H9 (cell line): ENCODE measurements at regions not wholly inside any gene's neighbourhood (a gene's known extent, or its start where the extent isn't known, plus 50 kb on each side); places are given as distances from the start of the nearest gene placed in this dataset.
A peak's percentile ranks its signal among the peaks of the same experiment; 100 is the strongest.

Experiments
- DNase-seq: peaks from one replicate; pipeline ENCODE4 v3.0.0-alpha.2; 2017
- H2AFZ ChIP-seq: one replicate; pipeline ENCODE4 v1.6.1; 2013; ENCODE audit warnings: mild to moderate bottlenecking, low read length, control low read depth, moderate library complexity
- H2AK5ac ChIP-seq: 2 replicates; pipeline ENCODE4 v1.6.1; 2013; ENCODE audit warnings: low read length, control low read depth, mixed read lengths; ENCODE audit not compliant: insufficient read length
- H2BK120ac ChIP-seq: one replicate; pipeline ENCODE4 v1.6.1; 2013; ENCODE audit warnings: low read depth, mild to moderate bottlenecking, low read length, control low read depth, inconsistent platforms; ENCODE audit not compliant: poor library complexity, severe bottlenecking
- H2BK12ac ChIP-seq: 2 replicates; pipeline ENCODE4 v1.6.1; 2013; ENCODE audit warnings: low read length, control low read depth, mixed read lengths, low read depth; ENCODE audit not compliant: insufficient read length
- H2BK15ac ChIP-seq: 2 replicates; pipeline ENCODE4 v1.6.1; 2013; ENCODE audit warnings: low read depth, low read length, control low read depth
- H2BK20ac ChIP-seq: one replicate; pipeline ENCODE4 v1.6.1; 2013; ENCODE audit warnings: low read depth, mild to moderate bottlenecking, low read length, control low read depth, inconsistent platforms; ENCODE audit not compliant: poor library complexity, severe bottlenecking
- H2BK5ac ChIP-seq: 2 replicates; pipeline ENCODE4 v1.6.1; 2013; ENCODE audit warnings: low read length, control low read depth, mixed read lengths; ENCODE audit not compliant: insufficient read length
- H3K14ac ChIP-seq: 2 replicates; pipeline ENCODE4 v1.6.1; 2013; ENCODE audit warnings: low read length, control low read depth; ENCODE audit not compliant: insufficient read depth
- H3K18ac ChIP-seq: 2 replicates; pipeline ENCODE4 v1.6.1; 2013; ENCODE audit warnings: low read depth, mild to moderate bottlenecking, mixed read lengths, low read length, control low read depth; ENCODE audit not compliant: insufficient read length
- H3K23ac ChIP-seq: 2 replicates; pipeline ENCODE4 v1.6.1; 2013; ENCODE audit warnings: low read length, control low read depth, mixed read lengths, low read depth; ENCODE audit not compliant: insufficient read length
- H3K23me2 ChIP-seq: 2 replicates; pipeline ENCODE4 v1.6.1; 2013; ENCODE audit warnings: low read depth, mild to moderate bottlenecking, mixed read lengths, low read length, control low read depth; ENCODE audit not compliant: insufficient read length, poor library complexity, severe bottlenecking
- H3K27ac ChIP-seq: 2 replicates; pipeline ENCODE4 v1.5.1; 2013; ENCODE audit warnings: low read length, control low read depth, mixed read lengths, low read depth; ENCODE audit not compliant: insufficient read length
- H3K27me3 ChIP-seq: 2 replicates; pipeline ENCODE4 v1.6.1; 2013; ENCODE audit warnings: low read length, control low read depth, inconsistent platforms; ENCODE audit not compliant: insufficient read depth
- H3K4ac ChIP-seq: 2 replicates; pipeline ENCODE4 v1.6.1; 2013; ENCODE audit warnings: low read depth, mild to moderate bottlenecking, control low read depth, inconsistent platforms, low read length, moderate library complexity
- H3K4me1 ChIP-seq: 2 replicates; pipeline ENCODE4 v1.6.1; 2013; ENCODE audit warnings: low read length, control low read depth, inconsistent platforms; ENCODE audit not compliant: insufficient read depth
- H3K4me2 ChIP-seq: 2 replicates; pipeline ENCODE4 v1.6.1; 2013; ENCODE audit warnings: low read length, control low read depth, mixed read lengths; ENCODE audit not compliant: insufficient read length, insufficient read depth
- H3K56ac ChIP-seq: 2 replicates; pipeline ENCODE4 v1.6.1; 2013; ENCODE audit warnings: low read depth, mild to moderate bottlenecking, mixed read lengths, low read length, control low read depth; ENCODE audit not compliant: insufficient read length
- H3K79me1 ChIP-seq: 2 replicates; pipeline ENCODE4 v1.6.1; 2013; ENCODE audit warnings: low read depth, mild to moderate bottlenecking, moderate library complexity, low read length, control low read depth, inconsistent platforms; ENCODE audit not compliant: insufficient read depth, poor library complexity, severe bottlenecking
- H3K79me2 ChIP-seq: 2 replicates; pipeline ENCODE4 v1.6.1; 2013; ENCODE audit warnings: low read length, control low read depth, inconsistent platforms; ENCODE audit not compliant: insufficient read depth
- H3K9ac ChIP-seq: 2 replicates; pipeline ENCODE4 v1.6.1; 2013; ENCODE audit warnings: low read length, control low read depth, mixed read lengths; ENCODE audit not compliant: insufficient read length; ENCODE audit errors: extremely low read depth
- H3K9me3 ChIP-seq: one replicate; pipeline ENCODE4 v1.6.1; 2013; ENCODE audit warnings: low read depth, low read length, inconsistent platforms; ENCODE audit not compliant: control insufficient read depth
- H3T11ph ChIP-seq: one replicate; pipeline ENCODE4 v1.6.1; 2013; ENCODE audit warnings: mild to moderate bottlenecking, low read length, control low read depth, inconsistent platforms
- H4K20me1 ChIP-seq: one replicate; pipeline ENCODE4 v1.6.1; 2013; ENCODE audit not compliant: control insufficient read depth, insufficient read length, insufficient read depth
- H4K5ac ChIP-seq: 2 replicates; pipeline ENCODE4 v1.6.1; 2013; ENCODE audit warnings: low read depth, mild to moderate bottlenecking, mixed read lengths, low read length, control low read depth; ENCODE audit not compliant: insufficient read length
- H4K8ac ChIP-seq: replicated peaks from 2 replicates; pipeline ENCODE4 v1.6.1; 2013; ENCODE audit warnings: low read length, control low read depth, mixed read lengths, low read depth; ENCODE audit not compliant: insufficient read length
- H4K91ac ChIP-seq: 2 replicates; pipeline ENCODE4 v1.6.1; 2013; ENCODE audit warnings: low read depth, mild to moderate bottlenecking, moderate library complexity, mixed read lengths, low read length, control low read depth; ENCODE audit not compliant: insufficient read length
- H3K27ac Mint-ChIP-seq, 3 experiments: 2 replicates in 2 of 3; 3 replicates in 1 of 3; pipeline ENCODE4 v1.8.0; 2020 to 2021; ENCODE audit warnings: mixed read lengths in 3 of 3, mild to moderate bottlenecking in 1 of 3, moderate library complexity in 1 of 3
- H3K27me3 Mint-ChIP-seq: 2 replicates; pipeline ENCODE4 v1.8.0; 2021; ENCODE audit warnings: low read depth, mild to moderate bottlenecking, moderate library complexity, mixed read lengths
- H3K36me3 Mint-ChIP-seq, 3 experiments: 2 replicates in 2 of 3; 3 replicates in 1 of 3; pipeline ENCODE4 v1.8.0; 2020 to 2021; ENCODE audit warnings: low read depth in 3 of 3, mixed read lengths in 3 of 3; ENCODE audit not compliant: insufficient read depth in 1 of 3
- H3K4me1 Mint-ChIP-seq, 2 experiments: 2 replicates each; pipeline ENCODE4 v1.8.0; 2020; ENCODE audit warnings: mixed read lengths in 2 of 2
- H3K4me3 Mint-ChIP-seq, 2 experiments: 2 replicates in 1 of 2; 3 replicates in 1 of 2; pipeline ENCODE4 v1.8.0; 2020 to 2021; ENCODE audit warnings: mild to moderate bottlenecking in 2 of 2, mixed read lengths in 2 of 2, moderate library complexity in 1 of 2
- H3K9me3 Mint-ChIP-seq, 2 experiments: 2 replicates in 1 of 2; 3 replicates in 1 of 2; pipeline ENCODE4 v1.8.0; 2020; ENCODE audit warnings: mild to moderate bottlenecking in 2 of 2, mixed read lengths in 2 of 2, moderate library complexity in 1 of 2
- CTCF ChIP-seq: fragments of 200-600 bp; sonication (generic); conservative IDR thresholded peaks from 3 replicates; pipeline ENCODE4 v1.8.0; 2021; ENCODE audit warnings: antibody characterized with exemption, mild to moderate bottlenecking
- WGBS: extraction: QIAGEN DNeasy Blood & Tissue Kit; methylation state at CpG from one replicate; pipeline ENCODE4 v1.1.7; 2013; ENCODE audit warnings: missing lambda C conversion rate, low lambda C conversion rate, mixed read lengths; ENCODE audit not compliant: insufficient read length; ENCODE audit errors: extremely low coverage; 5-methylcytosine and 5-hydroxymethylcytosine counted together

- no peaks in the 10 kb centered on the region for H3K9me3 Mint-ChIP-seq
- H2BK15ac ChIP-seq: no peak overlapping the region
Observed at GRCh38 chr4:189053621-189054020, 887.1 kb upstream of the FRG1 start.

More at GRCh38 chr4:189053621-189054020, 887.1 kb upstream of the FRG1 start:
- Mint-ChIP-seq H3K27me3 (no peaks in the 10 kb centered on the region), H3K27ac (peak overlapping the region in 2 of 3 experiments; percentile 12 to 22; a peak in 3 of 7 replicates), H3K4me3 (no peak overlapping the region), H3K36me3 (peaks cover 0 to 2% (median 2%) of the 10 kb centered on the region in 3 experiments; a peak in 3 of 7 replicates), H3K4me1 (peaks cover 30 to 35% of the 10 kb centered on the region in 2 experiments)
- no peak overlapping the region for H4K91ac ChIP-seq
- no peak overlapping the region for H4K8ac ChIP-seq
- no peaks in the 10 kb centered on the region for H3K23me2 ChIP-seq
- H3K27me3 ChIP-seq: no peaks in the 10 kb centered on the region
- H3K9ac ChIP-seq: no peak overlapping the region
- no peak overlapping the region for H3T11ph ChIP-seq
- H3K18ac ChIP-seq: no peak overlapping the region
- H3K14ac ChIP-seq: no peak overlapping the region
- H2BK20ac ChIP-seq: no peak overlapping the region
- no peak overlapping the region for H3K27ac ChIP-seq
- H2BK5ac ChIP-seq: no peak overlapping the region
- no CpG with 5 or more reads among the region's 7 CpGs for WGBS
- no peak for TF ChIP-seq CTCF
- no peak overlapping the region for H2AFZ ChIP-seq
- no peaks in the 10 kb centered on the region for H3K4me1 ChIP-seq
- DNase-seq: no peak
- no peaks in the 10 kb centered on the region for H3K9me3 ChIP-seq
- H3K4ac ChIP-seq: no peak overlapping the region
- H4K5ac ChIP-seq: no peak overlapping the region
- no peak overlapping the region for H2BK120ac ChIP-seq
- H3K4me2 ChIP-seq: no peak overlapping the region
- H2BK12ac ChIP-seq: no peak overlapping the region
- no peaks in the 10 kb centered on the region for H3K79me1 ChIP-seq
- H4K20me1 ChIP-seq: no peaks in the 10 kb centered on the region
- H2AK5ac ChIP-seq: no peak overlapping the region
- no peaks in the 10 kb centered on the region for H3K79me2 ChIP-seq
- no peak overlapping the region for H3K23ac ChIP-seq
- H3K56ac ChIP-seq: no peak overlapping the region
